ENCODE measurements at regions not wholly inside any gene's neighbourhood (a gene's known extent, or its start where the extent isn't known, plus 50 kb on each side); places are given as distances from the start of the nearest gene placed in this dataset.

- TF ChIP-seq EZH2phosphoT487 (conservative IDR thresholded peaks at IDR 0.05; ENCODE audit: low read length) (no peak), CTCF (IDR thresholded peaks at IDR 0.05; ENCODE audit: insufficient read depth, low read length, poor library complexity, severe bottlenecking) (no peak)
Observed at GRCh38 chr10:83960125-83960524, 179.2 kb upstream of the GHITM start.

Measured in SU-DHL-6 (cell line).